ENCODE measurements at regions not wholly inside any gene's neighbourhood (a gene's known extent, or its start where the extent isn't known, plus 50 kb on each side); places are given as distances from the start of the nearest gene placed in this dataset.

DNA sequence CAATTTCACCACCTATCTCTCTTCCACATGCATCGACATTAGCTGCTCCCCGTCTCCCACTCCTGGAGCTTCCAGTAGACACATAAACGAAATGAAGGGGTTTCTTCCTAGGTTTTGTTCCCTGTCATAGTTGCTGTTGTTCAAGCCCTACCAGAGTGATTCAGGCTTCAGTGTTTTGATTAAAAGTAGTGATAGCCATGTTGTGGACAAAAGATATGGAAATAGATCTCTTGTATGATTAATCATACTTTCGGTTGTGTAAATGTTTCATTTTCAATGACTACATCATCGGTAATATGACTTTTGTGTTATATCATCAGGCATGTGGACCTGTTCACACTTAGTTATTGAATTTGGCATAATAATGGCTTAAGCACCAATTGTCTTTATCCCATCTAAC, 96.5 kb upstream of the KLF3 start:
- TF ChIP-seq, protein P1, sequence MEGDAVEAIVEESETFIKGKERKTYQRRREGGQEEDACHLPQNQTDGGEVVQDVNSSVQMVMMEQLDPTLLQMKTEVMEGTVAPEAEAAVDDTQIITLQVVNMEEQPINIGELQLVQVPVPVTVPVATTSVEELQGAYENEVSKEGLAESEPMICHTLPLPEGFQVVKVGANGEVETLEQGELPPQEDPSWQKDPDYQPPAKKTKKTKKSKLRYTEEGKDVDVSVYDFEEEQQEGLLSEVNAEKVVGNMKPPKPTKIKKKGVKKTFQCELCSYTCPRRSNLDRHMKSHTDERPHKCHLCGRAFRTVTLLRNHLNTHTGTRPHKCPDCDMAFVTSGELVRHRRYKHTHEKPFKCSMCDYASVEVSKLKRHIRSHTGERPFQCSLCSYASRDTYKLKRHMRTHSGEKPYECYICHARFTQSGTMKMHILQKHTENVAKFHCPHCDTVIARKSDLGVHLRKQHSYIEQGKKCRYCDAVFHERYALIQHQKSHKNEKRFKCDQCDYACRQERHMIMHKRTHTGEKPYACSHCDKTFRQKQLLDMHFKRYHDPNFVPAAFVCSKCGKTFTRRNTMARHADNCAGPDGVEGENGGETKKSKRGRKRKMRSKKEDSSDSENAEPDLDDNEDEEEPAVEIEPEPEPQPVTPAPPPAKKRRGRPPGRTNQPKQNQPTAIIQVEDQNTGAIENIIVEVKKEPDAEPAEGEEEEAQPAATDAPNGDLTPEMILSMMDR (IDR thresholded peaks at IDR 0.05): no peak
- TF ChIP-seq POLR2A (IDR thresholded peaks at IDR 0.05): no peak
